Hepatocyte (in vitro differentiated cells): ENCODE measurements at regions not wholly inside any gene's neighbourhood (a gene's known extent, or its start where the extent isn't known, plus 50 kb on each side); places are given as distances from the start of the nearest gene placed in this dataset.
A peak's percentile ranks its signal among the peaks of the same experiment; 100 is the strongest.

Experiments
- DNase-seq: peaks from one replicate; pipeline ENCODE4 v3.0.0-alpha.2; 2016; ENCODE audit warnings: low spot score
- H2AFZ ChIP-seq: fragments of 200-600 bp; sonication (generic); 2 replicates; pipeline ENCODE4 v1.6.0; 2016; ENCODE audit warnings: antibody characterized with exemption, mild to moderate bottlenecking
- H3K27ac ChIP-seq: fragments of 200-600 bp; sonication (generic); 2 replicates; pipeline ENCODE4 v1.5.1; 2016; ENCODE audit warnings: mild to moderate bottlenecking
- H3K27me3 ChIP-seq: fragments of 200-600 bp; sonication (generic); 2 replicates; pipeline ENCODE4 v1.6.1; 2016
- H3K36me3 ChIP-seq: fragments of 200-600 bp; sonication (generic); replicated peaks from 2 replicates; pipeline ENCODE4 v1.5.1; 2016; ENCODE audit warnings: low read depth; ENCODE audit not compliant: insufficient read depth
- H3K4me1 ChIP-seq: fragments of 200-600 bp; sonication (generic); 2 replicates; pipeline ENCODE4 v1.5.1; 2016; ENCODE audit warnings: mild to moderate bottlenecking, moderate library complexity; ENCODE audit not compliant: insufficient read depth
- H3K4me2 ChIP-seq: fragments of 200-600 bp; sonication (generic); 2 replicates; pipeline ENCODE4 v1.6.0; 2016
- H3K4me3 ChIP-seq: fragments of 200-600 bp; sonication (generic); 2 replicates; pipeline ENCODE4 v1.5.1; 2016; ENCODE audit warnings: mild to moderate bottlenecking
- H3K79me2 ChIP-seq: fragments of 200-600 bp; sonication (generic); 2 replicates; pipeline ENCODE4 v1.6.0; 2017; ENCODE audit warnings: mild to moderate bottlenecking
- H3K9me2 ChIP-seq: fragments of 200-600 bp; sonication (generic); replicated peaks from 2 replicates; pipeline ENCODE4 v1.6.0; 2017; ENCODE audit warnings: mild to moderate bottlenecking; ENCODE audit not compliant: insufficient read depth
- H3K9me3 ChIP-seq: fragments of 200-600 bp; sonication (generic); 2 replicates; pipeline ENCODE4 v1.5.1; 2016; ENCODE audit warnings: low read depth, mild to moderate bottlenecking
- H4K20me1 ChIP-seq: fragments of 200-600 bp; sonication (generic); 2 replicates; pipeline ENCODE4 v1.6.0; 2016; ENCODE audit warnings: mild to moderate bottlenecking; ENCODE audit not compliant: insufficient read depth, poor library complexity, severe bottlenecking
- CTCF ChIP-seq: fragments of 200-600 bp; sonication (generic); IDR thresholded peaks from 2 replicates; pipeline ENCODE4 v1.5.1; 2016; ENCODE audit warnings: antibody characterized with exemption, mild to moderate bottlenecking; ENCODE audit not compliant: poor library complexity
- EZH2 ChIP-seq: fragments of 200-600 bp; sonication (generic); IDR thresholded peaks from 2 replicates; pipeline ENCODE4 v1.6.1; 2016; ENCODE audit warnings: antibody characterized with exemption, mild to moderate bottlenecking, borderline replicate concordance
- EZH2phosphoT487 ChIP-seq: fragments of 200-600 bp; sonication (generic); IDR thresholded peaks from one replicate; pipeline ENCODE4 v1.6.1; 2018; ENCODE audit warnings: antibody characterized with exemption, mild to moderate bottlenecking, low read depth, moderate library complexity; ENCODE audit not compliant: unreplicated experiment, severe bottlenecking
- WGBS: methylation state at CpG from one replicate; pipeline ENCODE4 v1.1.6; 2016; ENCODE audit warnings: low lambda C conversion rate; ENCODE audit errors: missing lambda C conversion rate; 5-methylcytosine and 5-hydroxymethylcytosine counted together

- Histone ChIP-seq H4K20me1 (no peaks in the 10 kb centered on the region), H3K4me3 (no peak overlapping the region), H3K79me2 (no peaks in the 10 kb centered on the region), H3K9me2 (no peaks in the 10 kb centered on the region), H3K4me1 (no peaks in the 10 kb centered on the region), H3K4me2 (no peak overlapping the region), H3K27ac (no peak overlapping the region), H3K27me3 (no peaks in the 10 kb centered on the region), H3K9me3 (no peaks in the 10 kb centered on the region), H3K36me3 (no peaks in the 10 kb centered on the region), H2AFZ (no peak overlapping the region)
- TF ChIP-seq EZH2phosphoT487 (no peak), EZH2 (no peak), CTCF (no peak)
- 75% methylated on average over 8 of the region's 8 CpGs for WGBS
- no peak for DNase-seq
These were observed 304.9 kb downstream of the DHX15 start for GRCh38 chr4:24279469-24279868.

- no peak overlapping the region for H3K27ac ChIP-seq
- TF ChIP-seq EZH2 (no peak), EZH2phosphoT487 (no peak), CTCF (no peak)
- H3K36me3 ChIP-seq, result no peaks in the 10 kb centered on the region
- 72% methylated on average over 4 of the region's 4 CpGs for WGBS
- no peaks in the 10 kb centered on the region for H3K79me2 ChIP-seq
- H3K4me3 ChIP-seq, result no peak overlapping the region
- peak; percentile 16 for DNase-seq
- no peaks in the 10 kb centered on the region for H3K9me2 ChIP-seq
- no peaks in the 10 kb centered on the region for H3K9me3 ChIP-seq
- no peak overlapping the region for H3K4me2 ChIP-seq
- H3K4me1 ChIP-seq, result no peaks in the 10 kb centered on the region
- H4K20me1 ChIP-seq, result no peaks in the 10 kb centered on the region
- H2AFZ ChIP-seq, result peak overlapping the region; percentile 9
- H3K27me3 ChIP-seq, result no peaks in the 10 kb centered on the region
These were observed 305.7 kb downstream of the DHX15 start for GRCh38 chr4:24278693-24279092.

GRCh38 chr4:24274381-24274941, 309.9 kb downstream of the DHX15 start:
- Histone ChIP-seq H2AFZ (no peak overlapping the region), H3K4me3 (no peak overlapping the region), H3K9me3 (no peaks in the 10 kb centered on the region), H3K4me1 (no peaks in the 10 kb centered on the region), H4K20me1 (no peaks in the 10 kb centered on the region), H3K9me2 (no peaks in the 10 kb centered on the region), H3K27ac (no peak overlapping the region), H3K79me2 (no peaks in the 10 kb centered on the region), H3K27me3 (no peaks in the 10 kb centered on the region), H3K4me2 (no peak overlapping the region), H3K36me3 (no peaks in the 10 kb centered on the region)
- DNase-seq, result no peak
- 86% methylated on average over 3 of the region's 3 CpGs for whole genome bisulfite sequencing
- TF ChIP-seq EZH2phosphoT487, result no peak
- no peak for TF ChIP-seq EZH2

- no peak for DNase-seq
- Histone ChIP-seq H3K27me3 (no peaks in the 10 kb centered on the region), H3K4me1 (no peaks in the 10 kb centered on the region), H3K79me2 (no peaks in the 10 kb centered on the region), H3K4me3 (no peak overlapping the region), H3K36me3 (no peaks in the 10 kb centered on the region), H4K20me1 (no peaks in the 10 kb centered on the region), H3K9me3 (no peaks in the 10 kb centered on the region), H3K9me2 (no peaks in the 10 kb centered on the region), H3K27ac (no peak overlapping the region), H2AFZ (no peak overlapping the region), H3K4me2 (no peak overlapping the region)
- no peak for TF ChIP-seq EZH2phosphoT487
- no peak for TF ChIP-seq EZH2
- no peak for TF ChIP-seq CTCF
- WGBS, result 78% methylated on average over 4 of the region's 4 CpGs
These were observed 311.2 kb downstream of the DHX15 start for GRCh38 chr4:24273136-24273535.
